NB4 (cell line): ENCODE measurements at regions not wholly inside any gene's neighbourhood (a gene's known extent, or its start where the extent isn't known, plus 50 kb on each side); places are given as distances from the start of the nearest gene placed in this dataset.

Source experiments
- POLR2A ChIP-seq: IDR thresholded peaks from 2 replicates; pipeline ENCODE4 v1.6.1; 2011; ENCODE audit warnings: mild to moderate bottlenecking; ENCODE audit not compliant: insufficient read length; ENCODE audit errors: extremely low read depth
- TF ChIP-seq, protein P1 (sequence below): IDR thresholded peaks from one replicate; pipeline ENCODE4 v1.5.1; 2012; ENCODE audit warnings: low read depth, low read length
- TF ChIP-seq, protein P2 (sequence below): IDR thresholded peaks from 2 replicates; pipeline ENCODE4 v1.6.1; 2011; ENCODE audit warnings: low read depth, low read length

DNA sequence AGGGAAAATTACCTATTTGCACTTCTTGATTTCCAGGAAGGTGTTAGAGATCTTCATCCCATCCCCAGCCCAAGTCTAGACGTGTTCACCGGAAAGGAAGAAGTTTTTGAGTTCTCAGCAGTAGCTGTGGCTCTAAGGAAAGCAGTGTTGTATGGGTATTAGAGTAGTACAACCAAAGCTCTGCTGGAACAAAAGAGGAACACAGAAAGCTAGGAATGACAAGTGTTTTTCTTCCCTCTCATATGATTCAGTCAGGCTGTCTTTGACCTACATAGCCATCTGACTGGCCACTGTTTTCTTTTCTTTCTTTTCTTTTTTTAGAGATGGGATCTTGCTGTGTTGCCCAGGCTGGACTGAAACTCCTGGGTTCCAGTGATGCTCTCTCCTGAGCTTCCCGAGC is 82.7 kb upstream of the SLC39A10 start:
- TF ChIP-seq, protein P1, sequence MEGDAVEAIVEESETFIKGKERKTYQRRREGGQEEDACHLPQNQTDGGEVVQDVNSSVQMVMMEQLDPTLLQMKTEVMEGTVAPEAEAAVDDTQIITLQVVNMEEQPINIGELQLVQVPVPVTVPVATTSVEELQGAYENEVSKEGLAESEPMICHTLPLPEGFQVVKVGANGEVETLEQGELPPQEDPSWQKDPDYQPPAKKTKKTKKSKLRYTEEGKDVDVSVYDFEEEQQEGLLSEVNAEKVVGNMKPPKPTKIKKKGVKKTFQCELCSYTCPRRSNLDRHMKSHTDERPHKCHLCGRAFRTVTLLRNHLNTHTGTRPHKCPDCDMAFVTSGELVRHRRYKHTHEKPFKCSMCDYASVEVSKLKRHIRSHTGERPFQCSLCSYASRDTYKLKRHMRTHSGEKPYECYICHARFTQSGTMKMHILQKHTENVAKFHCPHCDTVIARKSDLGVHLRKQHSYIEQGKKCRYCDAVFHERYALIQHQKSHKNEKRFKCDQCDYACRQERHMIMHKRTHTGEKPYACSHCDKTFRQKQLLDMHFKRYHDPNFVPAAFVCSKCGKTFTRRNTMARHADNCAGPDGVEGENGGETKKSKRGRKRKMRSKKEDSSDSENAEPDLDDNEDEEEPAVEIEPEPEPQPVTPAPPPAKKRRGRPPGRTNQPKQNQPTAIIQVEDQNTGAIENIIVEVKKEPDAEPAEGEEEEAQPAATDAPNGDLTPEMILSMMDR, result no peak
- no peak for TF ChIP-seq POLR2A
- TF ChIP-seq, protein P2, sequence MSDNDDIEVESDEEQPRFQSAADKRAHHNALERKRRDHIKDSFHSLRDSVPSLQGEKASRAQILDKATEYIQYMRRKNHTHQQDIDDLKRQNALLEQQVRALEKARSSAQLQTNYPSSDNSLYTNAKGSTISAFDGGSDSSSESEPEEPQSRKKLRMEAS, result no peak
